AG08395 (cell line): ENCODE measurements at regions not wholly inside any gene's neighbourhood (a gene's known extent, or its start where the extent isn't known, plus 50 kb on each side); places are given as distances from the start of the nearest gene placed in this dataset.
"Not testable (repeated sequence)": the region's sequence is repeated elsewhere in the genome, so short reads cannot be mapped to it uniquely, and the experiment has no call there.

Experiments used
- DNase-seq: peaks from one replicate; pipeline ENCODE4 v3.0.0; 2012; ENCODE audit warnings: mixed read lengths, low spot score

DNA sequence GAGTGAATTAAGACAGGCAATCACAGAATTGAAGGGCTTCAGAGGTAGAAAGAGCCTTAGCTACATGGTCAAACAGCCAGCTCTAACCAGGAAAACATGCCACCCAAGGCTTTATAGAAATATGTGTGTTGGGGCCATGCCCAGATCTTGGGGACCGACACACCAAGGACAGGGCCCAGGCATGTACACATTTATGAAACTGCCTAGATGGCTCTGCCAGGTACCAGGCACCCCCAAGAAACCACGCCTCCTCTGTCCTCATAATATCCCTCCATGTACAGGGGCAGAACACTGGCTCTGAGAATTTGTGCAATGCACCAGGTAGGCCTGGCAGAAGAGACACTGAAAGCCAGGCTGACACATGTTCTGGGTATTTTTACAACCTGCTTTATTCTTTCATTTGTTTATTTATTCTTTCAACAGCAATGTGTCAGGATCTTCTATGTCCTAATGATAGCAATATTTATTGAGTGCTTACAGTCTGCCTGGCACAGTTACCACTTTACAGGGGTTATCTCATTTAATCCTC is 137.9 kb upstream of the LSM14A start:
- no peak for DNase-seq

DNA sequence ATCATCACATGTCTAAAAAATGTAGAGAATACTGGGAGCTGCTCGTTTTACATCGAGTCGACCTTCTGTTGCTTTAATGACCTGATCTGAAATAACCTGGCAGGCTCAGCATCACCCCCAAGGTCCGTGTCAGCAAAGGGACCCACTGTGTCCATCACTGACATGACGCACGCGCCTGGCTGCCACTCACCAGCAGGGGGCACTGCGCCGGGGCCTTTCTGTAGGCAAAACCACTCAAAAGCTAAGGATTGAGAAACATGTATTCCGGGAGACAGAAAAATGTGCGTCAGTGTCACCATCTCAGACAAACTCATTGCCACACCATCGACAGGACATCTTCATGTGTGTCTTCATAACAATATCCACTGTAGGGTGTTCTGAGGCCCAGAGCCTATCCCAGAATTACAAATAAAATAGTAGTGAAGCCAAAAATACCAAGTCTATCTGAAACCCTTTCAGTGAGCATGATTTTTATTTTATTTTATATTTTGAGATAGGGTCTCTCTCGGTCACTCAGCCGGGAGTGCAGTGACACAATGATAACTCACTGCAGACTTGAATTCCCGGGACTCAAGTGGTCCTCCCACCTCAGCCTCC is 130.3 kb upstream of the LSM14A start:
- DNase-seq, result peak; percentile 36

GRCh38 chr19:34044021-34044420 is 128.3 kb upstream of the LSM14A start:
- DNase-seq, result no peak

- no peak for DNase-seq
These were observed 122.4 kb upstream of the LSM14A start for GRCh38 chr19:34049944-34050343.

DNA sequence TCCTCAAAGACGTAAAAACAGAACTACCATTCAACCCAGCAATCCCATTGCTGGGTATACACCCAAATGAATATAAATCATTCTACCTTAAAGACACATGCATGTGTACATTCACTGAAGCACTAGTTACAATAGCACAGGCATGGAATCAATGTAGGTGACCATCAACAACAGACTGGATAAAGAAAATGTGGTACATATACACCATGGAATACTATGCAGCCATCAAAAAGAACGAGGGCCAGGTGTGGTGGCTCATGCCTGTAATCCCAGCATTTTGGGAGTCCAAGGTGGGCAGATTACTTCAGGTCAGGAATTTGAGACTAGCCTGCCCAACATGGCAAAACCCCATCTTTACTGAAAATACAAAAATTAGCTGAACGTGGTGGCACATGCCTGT is 121.9 kb upstream of the LSM14A start:
- not testable (repeated sequence) for DNase-seq

- no peak for DNase-seq
These were observed 121.0 kb upstream of the LSM14A start for GRCh38 chr19:34051255-34051654.

GRCh38 chr19:34057155-34057554 is 115.1 kb upstream of the LSM14A start:
- no peak for DNase-seq

GRCh38 chr19:34066007-34066643 is 106.2 kb upstream of the LSM14A start:
- no peak for DNase-seq

DNA sequence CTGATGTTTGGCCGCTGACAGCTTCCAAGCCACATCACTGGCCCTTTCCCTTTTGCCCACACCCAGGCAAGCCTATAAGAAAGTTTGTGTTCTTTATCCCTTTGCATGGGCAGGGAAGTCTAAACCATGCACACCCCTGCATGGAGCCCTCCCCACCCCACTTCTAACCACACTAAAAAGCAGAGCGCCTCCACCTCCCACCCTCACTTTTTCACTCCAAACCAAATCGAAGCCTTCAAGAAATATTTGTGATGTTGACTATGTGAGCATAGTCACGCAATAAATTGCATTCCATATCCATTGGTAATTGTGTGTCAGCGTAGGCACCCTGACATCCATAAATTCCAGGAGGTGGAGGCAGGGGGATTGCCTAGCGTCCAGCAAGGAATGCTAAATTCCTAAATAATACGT is 104.4 kb upstream of the LSM14A start:
- DNase-seq, result peak; percentile 10

DNA sequence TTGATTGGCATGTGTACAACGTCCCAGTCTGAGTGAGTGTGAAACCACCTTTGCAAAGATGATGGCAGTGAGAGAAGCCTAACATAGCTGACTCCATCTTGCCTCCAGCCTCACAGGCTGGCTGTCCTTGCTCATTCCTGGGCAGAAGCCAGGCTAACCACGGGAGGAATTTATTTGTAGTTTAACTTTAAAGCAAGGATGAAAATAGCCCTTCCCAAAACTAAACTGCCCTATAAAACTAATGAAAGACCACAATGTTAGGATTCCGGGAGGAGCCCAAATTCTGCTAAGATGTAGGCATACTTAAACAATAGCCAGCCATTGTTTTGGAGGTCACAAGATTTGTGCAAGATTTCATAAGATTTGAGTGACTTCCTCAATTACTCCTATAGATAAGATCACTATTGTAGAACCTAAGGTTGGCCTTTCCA is 96.6 kb upstream of the LSM14A start:
- DNase-seq, result no peak

GRCh38 chr19:34082289-34083077 is 89.8 kb upstream of the LSM14A start:
- DNase-seq, result no peak

GRCh38 chr19:34084396-34085145 is 87.7 kb upstream of the LSM14A start:
- no peak for DNase-seq

GRCh38 chr19:34085336-34085735 is 87.0 kb upstream of the LSM14A start:
- no peak for DNase-seq

GRCh38 chr19:34088292-34088691 is 84.0 kb upstream of the LSM14A start:
- DNase-seq, result no peak

DNA sequence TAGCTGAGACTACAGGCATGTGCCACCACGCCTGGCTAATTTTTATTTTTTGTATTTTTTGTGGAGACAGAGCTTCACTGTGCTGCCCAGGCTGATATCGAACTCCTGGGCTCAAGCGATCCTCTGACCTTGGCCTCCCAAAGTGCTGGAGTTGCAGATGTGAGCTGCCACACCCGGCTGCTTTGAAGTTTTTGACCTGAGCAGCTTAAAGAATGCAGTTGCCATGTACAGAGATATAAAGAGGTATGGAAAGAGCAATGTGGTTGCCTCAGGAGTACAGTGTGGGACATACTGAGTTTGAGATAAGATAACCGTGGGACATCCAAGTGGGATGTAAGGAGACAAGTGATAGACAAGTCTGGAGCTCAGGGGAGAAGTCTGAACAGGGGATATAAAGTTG is 82.7 kb upstream of the LSM14A start:
- DNase-seq, result no peak

DNA sequence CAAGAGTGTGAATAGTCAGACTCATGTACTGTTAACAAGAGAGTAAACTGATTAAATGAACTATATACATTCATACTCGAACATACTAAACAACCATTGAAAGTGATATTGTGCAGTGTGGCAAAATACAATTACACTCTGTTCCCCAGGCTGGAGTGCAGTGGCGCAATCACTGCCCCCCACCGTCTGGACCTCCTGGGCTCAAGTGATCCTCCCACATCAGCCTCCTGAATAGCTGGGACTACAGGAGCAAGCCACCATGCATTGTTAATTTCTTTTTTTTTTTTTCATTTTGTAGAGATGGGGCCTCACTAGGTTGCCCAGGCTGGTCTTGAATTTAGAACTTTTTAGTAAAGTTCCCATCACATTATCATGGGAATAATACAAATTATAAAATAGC is 77.3 kb upstream of the LSM14A start:
- no peak for DNase-seq

DNA sequence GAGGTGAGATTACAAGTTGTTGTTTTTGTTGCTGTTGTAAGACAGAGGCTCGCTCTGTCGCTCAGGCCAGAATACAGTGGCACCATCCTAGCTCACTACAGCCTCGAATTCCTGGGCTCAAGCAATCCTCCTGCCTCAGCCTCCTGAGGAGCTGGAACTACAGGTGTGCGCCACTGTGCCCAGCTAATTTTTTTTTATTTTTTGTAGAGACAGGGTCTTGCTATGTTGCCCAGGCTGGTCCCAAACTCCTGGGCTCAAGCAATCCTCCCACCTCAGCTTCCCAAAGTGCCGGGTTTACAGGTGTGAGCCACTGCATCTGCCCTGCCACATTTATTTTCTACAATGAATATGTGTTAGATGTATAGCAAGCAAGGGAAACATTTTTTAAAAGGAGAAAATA is 76.9 kb upstream of the LSM14A start:
- not testable (repeated sequence) for DNase-seq

GRCh38 chr19:34096020-34096915 is 76.0 kb upstream of the LSM14A start:
- DNase-seq, result peak; percentile 56

GRCh38 chr19:34104096-34104495 is 68.2 kb upstream of the LSM14A start:
- no peak for DNase-seq

GRCh38 chr19:34104557-34104956 is 67.7 kb upstream of the LSM14A start:
- no peak for DNase-seq

DNA sequence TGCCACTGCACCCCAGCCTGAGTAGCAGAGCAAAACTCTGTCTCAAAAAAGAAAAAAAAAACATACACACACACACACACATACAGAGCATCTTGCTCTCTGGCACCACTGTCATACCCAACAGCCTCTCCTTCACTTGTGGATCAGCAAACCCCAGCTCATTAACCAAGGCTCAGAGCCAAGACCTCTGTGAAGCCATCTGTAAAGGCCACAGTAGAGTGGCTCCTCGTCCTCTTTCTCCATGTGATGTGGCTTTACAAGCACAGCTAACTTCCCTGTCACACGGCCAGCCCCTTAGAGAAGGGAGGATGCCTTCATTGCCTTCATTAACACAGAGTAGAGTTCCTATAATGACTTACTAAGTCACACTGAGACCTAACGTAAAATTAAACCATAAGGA is 62.7 kb upstream of the LSM14A start:
- no peak for DNase-seq
